CD4-positive, alpha-beta memory T cell (primary cell): ENCODE measurements at regions not wholly inside any gene's neighbourhood (a gene's known extent, or its start where the extent isn't known, plus 50 kb on each side); places are given as distances from the start of the nearest gene placed in this dataset.
"Not testable (repeated sequence)": the region's sequence is repeated elsewhere in the genome, so short reads cannot be mapped to it uniquely, and the experiment has no call there.

ENCODE experiments used
- CTCF ChIA-PET: fragments of 350-600 bp; sonication (Branson Sonifier 250); formaldehyde crosslinking; loops from one replicate; lab custom pipeline; 2021; ENCODE audit warnings: inconsistent platforms; ENCODE audit not compliant: partially characterized antibody; lab: Charles Lee
- POLR2A ChIA-PET: fragments of 350-600 bp; sonication (Branson Sonifier 250); formaldehyde crosslinking; loops from one replicate; lab custom pipeline; 2021; ENCODE audit not compliant: partially characterized antibody; lab: Charles Lee
- DNase-seq, 5 donors: peaks; one replicate each; pipeline versions ENCODE4 v3.0.0 to v3.0.0-alpha.2; 2020 to 2022; ENCODE audit warnings: mixed read lengths in 1 of 5
- H3K27ac ChIP-seq: one replicate; pipeline ENCODE4 v1.7.0; 2013; ENCODE audit warnings: low read depth, low read length
- H3K27me3 ChIP-seq: 2 replicates; pipeline ENCODE4 v1.7.0; 2013; ENCODE audit warnings: mild to moderate bottlenecking, low read length, moderate library complexity; ENCODE audit not compliant: insufficient read depth
- H3K36me3 ChIP-seq: 2 replicates; pipeline ENCODE4 v1.7.0; 2013; ENCODE audit warnings: mild to moderate bottlenecking, low read length, moderate library complexity; ENCODE audit not compliant: insufficient read depth
- H3K4me1 ChIP-seq: 2 replicates; pipeline ENCODE4 v1.7.0; 2013; ENCODE audit warnings: mild to moderate bottlenecking, low read length, moderate library complexity; ENCODE audit not compliant: insufficient read depth
- H3K4me3 ChIP-seq, 2 donors: one replicate each; pipeline ENCODE4 v1.7.0; 2013; ENCODE audit warnings: low read length in 2 of 2, mild to moderate bottlenecking in 1 of 2
- H3K9me3 ChIP-seq, 2 donors: one replicate each; pipeline ENCODE4 v1.7.0; 2013; ENCODE audit warnings: low read length in 2 of 2, control low read depth in 1 of 2; ENCODE audit not compliant: control insufficient read depth in 1 of 2
- H3K27ac Mint-ChIP-seq, 7 donors: one replicate each; pipeline ENCODE4 v1.8.0; 2020 to 2021; ENCODE audit warnings: mixed read lengths in 7 of 7, mild to moderate bottlenecking in 6 of 7, inconsistent platforms in 3 of 7, moderate library complexity in 3 of 7
- H3K27me3 Mint-ChIP-seq, 2 donors: one replicate each; pipeline ENCODE4 v1.8.0; 2020 to 2021; ENCODE audit warnings: mixed read lengths in 2 of 2
- H3K36me3 Mint-ChIP-seq, 2 donors: one replicate each; pipeline ENCODE4 v1.8.0; 2020 to 2021; ENCODE audit warnings: mixed read lengths in 2 of 2, inconsistent platforms in 1 of 2, mild to moderate bottlenecking in 1 of 2
- H3K4me1 Mint-ChIP-seq, 4 donors: one replicate each; pipeline ENCODE4 v1.8.0; 2020 to 2021; ENCODE audit warnings: mixed read lengths in 4 of 4, mild to moderate bottlenecking in 1 of 4
- H3K4me3 Mint-ChIP-seq, 8 donors: one replicate each; pipeline ENCODE4 v1.8.0; 2020 to 2021; ENCODE audit warnings: mixed read lengths in 8 of 8, mild to moderate bottlenecking in 7 of 8, moderate library complexity in 6 of 8, inconsistent platforms in 3 of 8
- H3K9me3 Mint-ChIP-seq, 8 donors: one replicate each; pipeline ENCODE4 v1.8.0; 2020 to 2021; ENCODE audit warnings: mixed read lengths in 8 of 8, mild to moderate bottlenecking in 5 of 8, inconsistent platforms in 3 of 8, moderate library complexity in 1 of 8
- intact Hi-C: fragments of 100-400 bp; cut with micrococcal nuclease; formaldehyde crosslinking; loops from one replicate; pipeline ENCODE4 v1.15.1; 2023

DNA sequence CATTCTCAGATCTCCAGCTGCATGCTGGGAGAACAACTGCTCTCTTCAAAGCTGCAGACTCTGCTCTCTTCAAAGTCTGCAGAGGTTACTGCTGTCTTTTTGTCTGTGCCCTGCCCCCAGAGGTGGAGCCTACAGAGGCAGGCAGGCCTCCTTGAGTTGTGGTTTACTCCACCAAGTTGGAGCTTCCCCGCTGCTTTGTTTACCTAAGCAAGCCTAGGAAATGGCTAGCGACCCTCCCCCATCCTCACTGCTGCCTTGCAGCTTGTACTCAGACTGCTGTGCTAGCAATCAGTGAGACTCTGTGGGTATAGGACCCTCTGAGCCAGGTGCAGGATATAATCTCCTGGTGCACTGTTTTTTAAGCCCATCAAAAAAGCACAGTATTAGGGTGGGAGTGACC is 591.7 kb downstream of the ALG10 start:
- H3K9me3 ChIP-seq, result peaks cover 0 to 12% of the 10 kb centered on the region in 2 donors
- H3K9me3 Mint-ChIP-seq, result peaks cover 0 to 84% (median 50%) of the 10 kb centered on the region in 8 donors
- H3K4me1 Mint-ChIP-seq, H3K36me3 ChIP-seq, H3K4me1 ChIP-seq, intact Hi-C loops, H3K4me3 Mint-ChIP-seq, POLR2A ChIA-PET, H3K36me3 Mint-ChIP-seq, H3K27me3 ChIP-seq, H3K27ac Mint-ChIP-seq, H3K4me3 ChIP-seq, CTCF ChIA-PET, H3K27ac ChIP-seq, DNase-seq, H3K27me3 Mint-ChIP-seq: not testable (repeated sequence)

DNA sequence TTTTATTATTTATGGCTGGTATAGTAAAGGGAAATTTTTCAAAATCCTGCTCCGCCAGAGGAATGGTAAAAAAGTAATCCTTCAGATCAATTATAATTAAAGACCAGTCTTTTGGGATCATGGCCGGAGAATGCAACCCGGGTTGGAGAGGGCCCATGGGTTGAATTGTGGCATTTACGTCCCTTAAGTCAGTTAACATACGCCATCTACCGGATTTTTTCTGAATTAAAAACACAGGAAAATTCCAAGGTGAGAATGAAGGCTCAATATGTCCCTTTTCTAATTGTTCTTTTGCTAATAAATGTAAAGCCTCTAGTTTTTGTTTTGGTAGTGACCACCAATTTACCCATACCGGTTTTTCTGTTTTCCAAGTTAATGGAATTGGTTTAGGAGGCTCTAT is 602.8 kb downstream of the ALG10 start:
- Histone ChIP-seq H3K27me3 (no peaks in the 10 kb centered on the region), H3K27ac (no peak overlapping the region), H3K4me3 (no peak overlapping the region), H3K36me3 (no peaks in the 10 kb centered on the region), H3K9me3 (peaks cover 0 to 5% of the 10 kb centered on the region in 2 donors), H3K4me1 (no peaks in the 10 kb centered on the region)
- no peaks in the 10 kb centered on the region for H3K4me1 Mint-ChIP-seq
- DNase-seq, result no peak
- H3K36me3 Mint-ChIP-seq, result no peaks in the 10 kb centered on the region
- POLR2A ChIA-PET, result no interaction called here
- intact Hi-C loops, result no loop called here
- H3K4me3 Mint-ChIP-seq, result no peak overlapping the region
- no peaks in the 10 kb centered on the region for H3K27me3 Mint-ChIP-seq
- peaks cover 0 to 49% (median 15%) of the 10 kb centered on the region in 8 donors for H3K9me3 Mint-ChIP-seq
- H3K27ac Mint-ChIP-seq, result no peak overlapping the region
- CTCF ChIA-PET, result no interaction called here

DNA sequence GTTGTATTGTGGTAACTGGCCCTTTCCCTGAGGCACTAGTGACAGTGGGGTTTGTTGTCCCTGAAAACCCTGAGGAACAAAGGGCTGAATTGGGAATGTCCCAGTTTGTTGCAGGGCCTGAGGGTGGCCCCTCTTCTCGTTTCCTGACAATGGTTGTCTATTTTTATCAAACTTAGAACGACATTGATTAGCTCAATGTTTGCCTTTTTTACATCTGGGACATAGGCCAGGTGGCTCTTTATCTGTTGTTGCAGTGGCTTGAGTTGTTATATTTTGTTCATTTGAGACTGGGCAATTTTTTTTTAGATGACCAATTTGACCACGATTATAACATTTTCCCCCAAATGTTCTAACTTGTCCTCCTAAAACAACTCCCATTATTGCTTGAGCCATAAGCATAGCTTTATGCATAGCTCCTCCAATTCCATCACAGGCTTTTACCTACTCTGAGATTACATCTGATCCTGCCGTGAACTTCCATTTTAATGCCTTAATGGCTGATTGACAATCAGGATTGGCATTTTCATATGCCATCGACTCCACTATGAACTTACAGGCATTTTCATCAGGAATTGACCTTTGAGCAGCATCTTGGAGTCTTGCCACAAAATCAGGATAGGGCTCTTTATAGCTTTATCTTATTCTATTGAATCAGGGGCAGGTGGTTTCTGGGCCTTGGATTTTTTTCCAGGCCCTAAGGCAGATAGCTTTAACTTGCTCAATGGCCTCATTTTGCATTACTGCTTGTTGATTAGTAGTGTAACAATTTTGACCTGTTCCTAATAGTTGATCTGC is 604.3 kb downstream of the ALG10 start:
- H3K27ac Mint-ChIP-seq, result no peak overlapping the region
- intact Hi-C loops, result no loop called here
- no peak overlapping the region for H3K4me3 ChIP-seq
- H3K9me3 Mint-ChIP-seq, result peaks cover 0 to 50% (median 21%) of the 10 kb centered on the region in 8 donors
- no peaks in the 10 kb centered on the region for H3K4me1 ChIP-seq
- no peaks in the 10 kb centered on the region for H3K27me3 ChIP-seq
- ChIA-PET POLR2A (no interaction called here), CTCF (no interaction called here)
- H3K36me3 ChIP-seq, result no peaks in the 10 kb centered on the region
- H3K36me3 Mint-ChIP-seq, result no peaks in the 10 kb centered on the region
- no peaks in the 10 kb centered on the region for H3K4me1 Mint-ChIP-seq
- no peak for DNase-seq
- H3K27ac ChIP-seq, result no peak overlapping the region
- H3K4me3 Mint-ChIP-seq, result no peak overlapping the region
- no peaks in the 10 kb centered on the region for H3K27me3 Mint-ChIP-seq
- no peaks in the 10 kb centered on the region for H3K9me3 ChIP-seq
